Testis (tissue), 2 donors: ENCODE measurements at regions not wholly inside any gene's neighbourhood (a gene's known extent, or its start where the extent isn't known, plus 50 kb on each side); places are given as distances from the start of the nearest gene placed in this dataset.

ENCODE experiments used
- POLR2A ChIP-seq: fragments of 450-650 bp; IDR thresholded peaks from one replicate; pipeline ENCODE4 v1.6.1; 2017; ENCODE audit warnings: antibody characterized with exemption, mild to moderate bottlenecking, moderate library complexity
- TF ChIP-seq, protein P1 (sequence below), 3 experiments: fragments of 450-650 bp in 2 of 3; fragments of 200-600 bp in 1 of 3; sonication (generic) in 1 of 3; IDR thresholded peaks; one replicate each; pipeline ENCODE4 v1.5.1; 2016 to 2019; ENCODE audit warnings: antibody characterized with exemption in 3 of 3, mild to moderate bottlenecking in 2 of 3, moderate library complexity in 1 of 3

DNA sequence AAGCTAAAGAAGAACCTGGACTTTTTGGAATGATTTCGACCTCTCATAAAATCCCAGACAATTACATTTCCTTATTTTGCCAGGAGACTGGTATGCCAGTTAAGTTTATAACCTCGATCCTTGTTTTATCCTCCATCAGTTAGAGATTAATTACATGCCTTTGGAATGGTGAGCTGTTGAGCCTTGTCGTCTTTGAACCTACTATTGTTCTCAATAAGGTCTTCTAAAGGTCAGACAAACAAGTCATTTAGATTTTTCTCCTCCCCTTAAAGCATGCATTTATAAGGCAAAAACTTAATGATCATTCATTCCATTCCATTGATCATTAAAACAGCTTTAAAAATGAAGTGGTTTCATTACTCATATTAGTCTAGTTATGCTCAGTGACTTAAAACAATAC is 304.9 kb downstream of the DOCK8 start:
- TF ChIP-seq, protein P1, sequence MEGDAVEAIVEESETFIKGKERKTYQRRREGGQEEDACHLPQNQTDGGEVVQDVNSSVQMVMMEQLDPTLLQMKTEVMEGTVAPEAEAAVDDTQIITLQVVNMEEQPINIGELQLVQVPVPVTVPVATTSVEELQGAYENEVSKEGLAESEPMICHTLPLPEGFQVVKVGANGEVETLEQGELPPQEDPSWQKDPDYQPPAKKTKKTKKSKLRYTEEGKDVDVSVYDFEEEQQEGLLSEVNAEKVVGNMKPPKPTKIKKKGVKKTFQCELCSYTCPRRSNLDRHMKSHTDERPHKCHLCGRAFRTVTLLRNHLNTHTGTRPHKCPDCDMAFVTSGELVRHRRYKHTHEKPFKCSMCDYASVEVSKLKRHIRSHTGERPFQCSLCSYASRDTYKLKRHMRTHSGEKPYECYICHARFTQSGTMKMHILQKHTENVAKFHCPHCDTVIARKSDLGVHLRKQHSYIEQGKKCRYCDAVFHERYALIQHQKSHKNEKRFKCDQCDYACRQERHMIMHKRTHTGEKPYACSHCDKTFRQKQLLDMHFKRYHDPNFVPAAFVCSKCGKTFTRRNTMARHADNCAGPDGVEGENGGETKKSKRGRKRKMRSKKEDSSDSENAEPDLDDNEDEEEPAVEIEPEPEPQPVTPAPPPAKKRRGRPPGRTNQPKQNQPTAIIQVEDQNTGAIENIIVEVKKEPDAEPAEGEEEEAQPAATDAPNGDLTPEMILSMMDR (IDR thresholded peaks at IDR 0.05), result no peak
- TF ChIP-seq POLR2A, result no peak
